HCT116 (cell line): ENCODE measurements at regions not wholly inside any gene's neighbourhood (a gene's known extent, or its start where the extent isn't known, plus 50 kb on each side); places are given as distances from the start of the nearest gene placed in this dataset.

Experiments
- CTCF ChIP-seq, 3 experiments: fragments of 200-600 bp in 1 of 3; sonication (generic) in 1 of 3; IDR thresholded peaks in 2 of 3; conservative IDR thresholded peaks in 1 of 3; 2 replicates each; pipeline ENCODE4 v1.5.1; 2012 to 2017; ENCODE audit warnings: low read depth in 2 of 3, low read length in 2 of 3, antibody characterized with exemption in 1 of 3, borderline replicate concordance in 1 of 3, control low read depth in 1 of 3, mild to moderate bottlenecking in 1 of 3, mixed read lengths in 1 of 3, mixed run types in 1 of 3, moderate library complexity in 1 of 3; ENCODE audit not compliant: insufficient read depth in 1 of 3
- JUND ChIP-seq: IDR thresholded peaks from 2 replicates; pipeline ENCODE4 v1.6.1; 2012
- MAX ChIP-seq: IDR thresholded peaks from 2 replicates; pipeline ENCODE4 v1.6.1; 2012
- POLR2A ChIP-seq: IDR thresholded peaks from 2 replicates; pipeline ENCODE4 v1.7.0; 2011; ENCODE audit warnings: borderline replicate concordance; ENCODE audit not compliant: insufficient read depth, insufficient read length; ENCODE audit errors: extremely low read depth
- RAD21 ChIP-seq: IDR thresholded peaks from 2 replicates; pipeline ENCODE4 v1.6.1; 2012; ENCODE audit warnings: low read depth, mild to moderate bottlenecking
- SP1 ChIP-seq: IDR thresholded peaks from 2 replicates; pipeline ENCODE4 v1.6.1; 2012; ENCODE audit warnings: low read depth
- ZBTB33 ChIP-seq: IDR thresholded peaks from 2 replicates; pipeline ENCODE4 v1.6.1; 2011; ENCODE audit warnings: mild to moderate bottlenecking, low read length, moderate library complexity; ENCODE audit not compliant: insufficient replicate concordance; ENCODE audit errors: extremely low read depth
- ZNF274 ChIP-seq: fragments of 200-500 bp; sonication (Bioruptor generic); IDR thresholded peaks from 2 replicates; pipeline ENCODE4 v1.6.1; 2014; ENCODE audit warnings: mild to moderate bottlenecking, low read depth, low read length, inconsistent platforms

- TF ChIP-seq CTCF (IDR thresholded peaks at IDR 0.05 in 2 of 3, conservative IDR thresholded peaks at IDR 0.05 in 1 of 3; ENCODE audit: borderline replicate concordance in 1 of 3, insufficient read depth in 1 of 3, low read depth in 2 of 3, low read length in 2 of 3), result no peak
- TF ChIP-seq POLR2A, result no peak
- no peak for TF ChIP-seq MAX
- no peak for TF ChIP-seq SP1
- TF ChIP-seq ZBTB33, result no peak
- no peak for TF ChIP-seq JUND
- no peak for TF ChIP-seq ZNF274
- TF ChIP-seq RAD21, result no peak
Observed at GRCh38 chr9:14021871-14022525, 291.9 kb downstream of the NFIB start.
